Smooth muscle cell (in vitro differentiated cells): ENCODE measurements at regions not wholly inside any gene's neighbourhood (a gene's known extent, or its start where the extent isn't known, plus 50 kb on each side); places are given as distances from the start of the nearest gene placed in this dataset.

ENCODE experiments used
- DNase-seq: peaks from one replicate; lab custom pipeline; 2025; ENCODE audit not compliant: unreplicated experiment; lab: John Stamatoyannopoulos, UW
- H2AFZ ChIP-seq: fragments of 200-600 bp; sonication (generic); 2 replicates; pipeline ENCODE4 v1.6.0; 2016; ENCODE audit warnings: antibody characterized with exemption, low read depth, mild to moderate bottlenecking
- H3F3A ChIP-seq: fragments of 200-600 bp; sonication (generic); 2 replicates; pipeline ENCODE4 v1.6.0; 2017; ENCODE audit warnings: antibody characterized with exemption, low read depth
- H3K27ac ChIP-seq: fragments of 200-600 bp; sonication (generic); 2 replicates; pipeline ENCODE4 v1.5.1; 2016; ENCODE audit warnings: low read depth, mild to moderate bottlenecking
- H3K27me3 ChIP-seq: fragments of 200-600 bp; sonication (generic); 2 replicates; pipeline ENCODE4 v1.6.1; 2016; ENCODE audit warnings: low read depth, mild to moderate bottlenecking
- H3K36me3 ChIP-seq: fragments of 200-600 bp; sonication (generic); 2 replicates; pipeline ENCODE4 v1.5.1; 2016; ENCODE audit warnings: low read depth
- H3K4me1 ChIP-seq: fragments of 200-600 bp; sonication (generic); 2 replicates; pipeline ENCODE4 v1.5.1; 2016; ENCODE audit warnings: low read depth
- H3K4me2 ChIP-seq: fragments of 200-600 bp; sonication (generic); 2 replicates; pipeline ENCODE4 v1.6.0; 2016; ENCODE audit warnings: mild to moderate bottlenecking
- H3K4me3 ChIP-seq: fragments of 200-600 bp; sonication (generic); 2 replicates; pipeline ENCODE4 v1.5.1; 2016; ENCODE audit warnings: mild to moderate bottlenecking
- H3K79me2 ChIP-seq: fragments of 200-600 bp; sonication (generic); 2 replicates; pipeline ENCODE4 v1.6.0; 2016; ENCODE audit warnings: low read depth, mild to moderate bottlenecking
- H3K9ac ChIP-seq: fragments of 200-600 bp; sonication (generic); 2 replicates; pipeline ENCODE4 v1.6.0; 2016; ENCODE audit warnings: low read depth
- H3K9me3 ChIP-seq: fragments of 200-600 bp; sonication (generic); replicated peaks from 2 replicates; pipeline ENCODE4 v1.5.1; 2016; ENCODE audit warnings: low read depth
- H4K20me1 ChIP-seq: fragments of 200-600 bp; sonication (generic); 2 replicates; pipeline ENCODE4 v1.6.0; 2016; ENCODE audit warnings: low read depth
- CTCF ChIP-seq: fragments of 200-600 bp; sonication (generic); IDR thresholded peaks from 2 replicates; pipeline ENCODE4 v1.5.1; 2017; ENCODE audit warnings: borderline replicate concordance, mild to moderate bottlenecking, antibody characterized with exemption; ENCODE audit not compliant: insufficient read depth, poor library complexity, severe bottlenecking
- WGBS: methylation state at CpG from one replicate; pipeline ENCODE4 v1.1.7; 2016; ENCODE audit warnings: low lambda C conversion rate; 5-methylcytosine and 5-hydroxymethylcytosine counted together

GRCh38 chr9:31445357-31445756 lies 939.1 kb upstream of the ACO1 start:
- H3K36me3 ChIP-seq: no peaks in the 10 kb centered on the region
- 91% methylated on average over 1 of the region's 1 CpG for WGBS
- H4K20me1 ChIP-seq: no peaks in the 10 kb centered on the region
- no peaks in the 10 kb centered on the region for H3K79me2 ChIP-seq
- no peaks in the 10 kb centered on the region for H3K27me3 ChIP-seq
- H3K4me3 ChIP-seq: no peak overlapping the region
- TF ChIP-seq CTCF: no peak
- no peak for DNase-seq
- H3K4me2 ChIP-seq: no peak overlapping the region
- no peak overlapping the region for H3K27ac ChIP-seq
- no peak overlapping the region for H3K9ac ChIP-seq
- no peaks in the 10 kb centered on the region for H3K4me1 ChIP-seq
- no peaks in the 10 kb centered on the region for H3F3A ChIP-seq
- peak overlapping the region; percentile 24 for H2AFZ ChIP-seq
- no peaks in the 10 kb centered on the region for H3K9me3 ChIP-seq

DNA sequence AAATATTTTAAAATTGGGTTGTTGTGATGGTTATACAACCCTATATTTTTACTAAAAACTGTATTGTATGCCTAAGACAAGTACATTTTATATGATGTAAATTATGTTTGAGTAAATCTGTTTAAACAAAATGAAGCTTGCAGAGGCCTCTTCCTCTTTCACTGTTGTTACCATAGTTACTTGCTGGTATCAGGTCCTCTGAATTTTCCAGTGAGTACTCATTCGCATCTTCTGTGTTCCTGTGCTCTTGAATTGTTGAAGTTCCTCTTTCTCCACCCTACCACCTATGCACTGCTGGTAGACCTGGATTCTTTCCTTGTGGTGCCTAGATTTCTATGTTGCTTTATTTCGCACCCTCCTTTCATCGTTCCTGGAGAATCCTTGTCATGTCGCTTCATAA lies 938.5 kb upstream of the ACO1 start:
- Histone ChIP-seq H3K9ac (no peak overlapping the region), H4K20me1 (no peaks in the 10 kb centered on the region), H3K4me3 (no peak overlapping the region), H3K9me3 (no peaks in the 10 kb centered on the region), H3K27me3 (no peaks in the 10 kb centered on the region), H3F3A (no peaks in the 10 kb centered on the region), H3K36me3 (no peaks in the 10 kb centered on the region), H3K4me1 (no peaks in the 10 kb centered on the region), H2AFZ (peak overlapping the region; percentile 3), H3K27ac (no peak overlapping the region), H3K79me2 (no peaks in the 10 kb centered on the region), H3K4me2 (no peak overlapping the region)
- TF ChIP-seq CTCF: no peak
- 96% methylated on average over 4 of the region's 4 CpGs for WGBS
- DNase-seq: no peak

- Histone ChIP-seq H4K20me1 (no peaks in the 10 kb centered on the region), H3K27ac (no peak overlapping the region), H3F3A (no peaks in the 10 kb centered on the region), H3K27me3 (no peaks in the 10 kb centered on the region), H3K9me3 (peaks cover 5% of the 10 kb centered on the region), H3K9ac (no peak overlapping the region), H3K4me2 (no peak overlapping the region), H3K36me3 (no peaks in the 10 kb centered on the region), H3K79me2 (no peaks in the 10 kb centered on the region), H2AFZ (no peak overlapping the region), H3K4me3 (no peak overlapping the region), H3K4me1 (no peaks in the 10 kb centered on the region)
- no peak for DNase-seq
- no peak for TF ChIP-seq CTCF
- 85% methylated on average over 4 of the region's 4 CpGs for WGBS
Observed at GRCh38 chr9:31467075-31467474, 917.4 kb upstream of the ACO1 start.

- no peak for TF ChIP-seq CTCF
- Histone ChIP-seq H3K36me3 (no peaks in the 10 kb centered on the region), H2AFZ (no peak overlapping the region), H3K9ac (no peak overlapping the region), H4K20me1 (no peaks in the 10 kb centered on the region), H3F3A (no peaks in the 10 kb centered on the region), H3K4me1 (no peaks in the 10 kb centered on the region), H3K79me2 (no peaks in the 10 kb centered on the region), H3K27me3 (no peaks in the 10 kb centered on the region), H3K4me2 (no peak overlapping the region), H3K4me3 (no peak overlapping the region), H3K9me3 (peaks cover 5% of the 10 kb centered on the region), H3K27ac (no peak overlapping the region)
- no peak for DNase-seq
- 68% methylated on average over 5 of the region's 5 CpGs for WGBS
Observed at GRCh38 chr9:31470051-31470450, 914.4 kb upstream of the ACO1 start.
